ENCODE measurements at regions not wholly inside any gene's neighbourhood (a gene's known extent, or its start where the extent isn't known, plus 50 kb on each side); places are given as distances from the start of the nearest gene placed in this dataset.

DNA sequence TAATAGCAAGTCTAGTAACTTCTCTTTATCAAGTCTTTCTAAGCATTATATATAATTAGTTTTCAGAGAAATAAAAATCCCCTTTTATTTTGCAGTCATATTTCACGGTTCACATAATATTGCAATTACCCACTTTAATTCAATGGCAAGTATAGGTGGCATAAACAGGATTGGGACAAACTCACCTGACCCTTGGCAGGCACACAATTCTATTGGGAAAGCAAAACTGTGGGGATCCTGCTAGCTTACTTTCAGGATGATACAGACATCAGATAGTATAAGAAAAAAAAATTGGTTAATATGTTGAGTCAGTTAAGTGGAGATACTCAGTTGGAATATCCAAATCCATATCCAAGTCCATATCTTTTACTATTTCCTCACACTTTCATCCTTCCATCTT, 294.8 kb downstream of the SNX13 start:
- Histone ChIP-seq H3K27me3 (no peaks in the 10 kb centered on the region), H3K27ac (no peak overlapping the region), H3K79me2 (no peaks in the 10 kb centered on the region), H2AFZ (no peak overlapping the region), H3K9me2 (replicated peaks; ENCODE audit: insufficient read depth) (no peaks in the 10 kb centered on the region), H3K36me3 (replicated peaks; ENCODE audit: insufficient read depth, low read depth) (no peaks in the 10 kb centered on the region), H3K4me2 (no peak overlapping the region), H3K4me1 (ENCODE audit: insufficient read depth) (peaks cover 7% of the 10 kb centered on the region), H4K20me1 (ENCODE audit: insufficient read depth, poor library complexity, severe bottlenecking) (no peaks in the 10 kb centered on the region), H3K9me3 (ENCODE audit: low read depth) (no peaks in the 10 kb centered on the region), H3K4me3 (no peak overlapping the region)
- DNase-seq (ENCODE audit: low spot score) = no peak
- 97% methylated on average over 1 of the region's 1 CpG for WGBS (ENCODE audit: low lambda C conversion rate, missing lambda C conversion rate)
- TF ChIP-seq EZH2 (IDR thresholded peaks at IDR 0.05; ENCODE audit: borderline replicate concordance) = no peak
- TF ChIP-seq, protein P1, sequence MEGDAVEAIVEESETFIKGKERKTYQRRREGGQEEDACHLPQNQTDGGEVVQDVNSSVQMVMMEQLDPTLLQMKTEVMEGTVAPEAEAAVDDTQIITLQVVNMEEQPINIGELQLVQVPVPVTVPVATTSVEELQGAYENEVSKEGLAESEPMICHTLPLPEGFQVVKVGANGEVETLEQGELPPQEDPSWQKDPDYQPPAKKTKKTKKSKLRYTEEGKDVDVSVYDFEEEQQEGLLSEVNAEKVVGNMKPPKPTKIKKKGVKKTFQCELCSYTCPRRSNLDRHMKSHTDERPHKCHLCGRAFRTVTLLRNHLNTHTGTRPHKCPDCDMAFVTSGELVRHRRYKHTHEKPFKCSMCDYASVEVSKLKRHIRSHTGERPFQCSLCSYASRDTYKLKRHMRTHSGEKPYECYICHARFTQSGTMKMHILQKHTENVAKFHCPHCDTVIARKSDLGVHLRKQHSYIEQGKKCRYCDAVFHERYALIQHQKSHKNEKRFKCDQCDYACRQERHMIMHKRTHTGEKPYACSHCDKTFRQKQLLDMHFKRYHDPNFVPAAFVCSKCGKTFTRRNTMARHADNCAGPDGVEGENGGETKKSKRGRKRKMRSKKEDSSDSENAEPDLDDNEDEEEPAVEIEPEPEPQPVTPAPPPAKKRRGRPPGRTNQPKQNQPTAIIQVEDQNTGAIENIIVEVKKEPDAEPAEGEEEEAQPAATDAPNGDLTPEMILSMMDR (IDR thresholded peaks at IDR 0.05; ENCODE audit: poor library complexity) = no peak
- TF ChIP-seq EZH2phosphoT487 (IDR thresholded peaks at IDR 0.05; ENCODE audit: low read depth, severe bottlenecking, unreplicated experiment) = no peak

DNA sequence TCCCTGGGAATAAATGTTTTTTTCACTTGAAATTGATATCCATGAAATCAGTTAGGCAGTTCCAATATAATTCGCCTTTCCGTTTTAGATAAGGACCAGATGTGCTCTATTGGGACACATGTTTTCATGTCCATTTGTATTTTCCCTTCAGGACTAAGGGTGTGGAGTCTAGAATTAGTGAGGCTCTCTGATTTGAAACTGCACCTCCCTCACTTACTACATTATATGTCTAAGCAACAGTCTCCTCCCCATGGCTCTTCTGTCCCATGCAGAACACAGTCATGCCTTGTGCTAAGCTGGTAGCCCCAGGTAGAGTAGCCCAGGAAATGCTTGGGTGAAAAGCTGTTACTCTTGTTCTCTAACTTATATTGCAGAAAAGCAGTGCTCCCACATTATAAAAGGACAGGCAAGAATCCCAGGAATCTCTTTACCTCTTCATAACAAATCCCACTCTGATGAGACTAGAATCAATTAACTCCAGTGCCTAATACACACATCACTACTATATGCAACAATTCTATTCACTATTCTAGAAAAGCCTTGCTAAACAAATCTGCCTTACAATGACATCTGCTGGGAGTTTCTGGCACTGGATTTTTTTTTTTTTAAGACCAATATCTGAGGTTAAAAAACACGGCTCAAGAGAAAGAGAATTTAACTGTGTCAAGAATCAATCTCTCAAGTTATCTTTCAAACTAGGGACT, 293.9 kb downstream of the SNX13 start:
- peaks cover 11% of the 10 kb centered on the region for H3K4me1 ChIP-seq (ENCODE audit: insufficient read depth)
- H3K27ac ChIP-seq = no peak overlapping the region
- no peak overlapping the region for H2AFZ ChIP-seq
- no peaks in the 10 kb centered on the region for H3K36me3 ChIP-seq (replicated peaks; ENCODE audit: insufficient read depth, low read depth)
- no peak overlapping the region for H3K4me2 ChIP-seq
- H3K27me3 ChIP-seq = no peaks in the 10 kb centered on the region
- DNase-seq (ENCODE audit: low spot score) = peak; percentile 37
- TF ChIP-seq, protein P1 (IDR thresholded peaks at IDR 0.05; ENCODE audit: poor library complexity) = peak; percentile 67
- no peak for TF ChIP-seq EZH2phosphoT487 (IDR thresholded peaks at IDR 0.05; ENCODE audit: low read depth, severe bottlenecking, unreplicated experiment)
- no peak overlapping the region for H3K4me3 ChIP-seq
- no peaks in the 10 kb centered on the region for H3K9me3 ChIP-seq (ENCODE audit: low read depth)
- H4K20me1 ChIP-seq (ENCODE audit: insufficient read depth, poor library complexity, severe bottlenecking) = no peaks in the 10 kb centered on the region
- no peaks in the 10 kb centered on the region for H3K9me2 ChIP-seq (replicated peaks; ENCODE audit: insufficient read depth)
- no peaks in the 10 kb centered on the region for H3K79me2 ChIP-seq
- 63% methylated on average over 3 of the region's 3 CpGs for WGBS (ENCODE audit: low lambda C conversion rate, missing lambda C conversion rate)

DNA sequence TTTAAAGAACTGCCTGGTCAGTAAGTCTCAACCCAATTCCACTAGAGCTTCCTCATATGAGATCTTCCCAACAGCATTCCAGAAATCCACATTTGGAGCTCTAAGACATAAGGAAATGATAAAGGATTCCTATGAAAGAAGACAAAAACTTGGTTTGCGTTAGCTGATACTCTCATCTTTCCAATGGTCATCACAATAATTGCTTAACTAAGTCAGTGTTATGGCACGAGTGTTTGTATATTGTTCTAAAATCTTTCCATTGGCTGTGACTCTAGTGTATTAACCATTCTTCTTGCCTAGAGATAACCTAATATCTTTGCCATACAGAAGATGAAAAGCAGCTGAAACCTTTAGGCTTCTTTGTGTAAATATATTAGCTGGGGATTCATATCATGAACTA, 289.0 kb downstream of the SNX13 start:
- H3K36me3 ChIP-seq (replicated peaks; ENCODE audit: insufficient read depth, low read depth) = no peaks in the 10 kb centered on the region
- 75% methylated on average over 2 of the region's 2 CpGs for WGBS (ENCODE audit: low lambda C conversion rate, missing lambda C conversion rate)
- no peak overlapping the region for H3K4me3 ChIP-seq
- peak overlapping the region; percentile 5 for H3K27ac ChIP-seq
- H4K20me1 ChIP-seq (ENCODE audit: insufficient read depth, poor library complexity, severe bottlenecking) = no peaks in the 10 kb centered on the region
- H2AFZ ChIP-seq = no peak overlapping the region
- H3K79me2 ChIP-seq = no peaks in the 10 kb centered on the region
- H3K4me2 ChIP-seq = no peak overlapping the region
- DNase-seq (ENCODE audit: low spot score) = no peak
- H3K4me1 ChIP-seq (ENCODE audit: insufficient read depth) = peaks cover 13% of the 10 kb centered on the region
- no peaks in the 10 kb centered on the region for H3K9me3 ChIP-seq (ENCODE audit: low read depth)
- TF ChIP-seq, protein P1 (IDR thresholded peaks at IDR 0.05; ENCODE audit: poor library complexity) = no peak
- TF ChIP-seq EZH2 (IDR thresholded peaks at IDR 0.05; ENCODE audit: borderline replicate concordance) = no peak
- H3K27me3 ChIP-seq = no peaks in the 10 kb centered on the region
- no peaks in the 10 kb centered on the region for H3K9me2 ChIP-seq (replicated peaks; ENCODE audit: insufficient read depth)
